T-helper 2 cell (primary cell): ENCODE measurements at regions not wholly inside any gene's neighbourhood (a gene's known extent, or its start where the extent isn't known, plus 50 kb on each side); places are given as distances from the start of the nearest gene placed in this dataset.
A peak's percentile ranks its signal among the peaks of the same experiment; 100 is the strongest.
"Not testable (repeated sequence)": the region's sequence is repeated elsewhere in the genome, so short reads cannot be mapped to it uniquely, and the experiment has no call there.

Source experiments
- DNase-seq, 5 experiments: peaks; one replicate each; pipeline versions ENCODE4 v3.0.0 to v3.0.0-alpha.2; 2012 to 2022

GRCh38 chr16:56011808-56012481 is 136.8 kb upstream of the CES5A start:
- no peak for DNase-seq

GRCh38 chr16:56005958-56006357 is 130.8 kb upstream of the CES5A start:
- DNase-seq = no peak

GRCh38 chr16:55999683-56000082 is 124.5 kb upstream of the CES5A start:
- no peak for DNase-seq

GRCh38 chr16:55993088-55993487 is 117.9 kb upstream of the CES5A start:
- DNase-seq = no peak

- DNase-seq = no peak
These were observed 117.4 kb upstream of the CES5A start for GRCh38 chr16:55992551-55992950.

GRCh38 chr16:55991843-55992242 is 116.7 kb upstream of the CES5A start:
- DNase-seq = no peak

- no peak for DNase-seq
These were observed 114.4 kb upstream of the CES5A start for GRCh38 chr16:55989569-55989907.

GRCh38 chr16:55988850-55989568 is 113.8 kb upstream of the CES5A start:
- DNase-seq = not testable (repeated sequence)

- no peak for DNase-seq
These were observed 112.8 kb upstream of the CES5A start for GRCh38 chr16:55988013-55988412.

GRCh38 chr16:55982597-55982996 is 107.4 kb upstream of the CES5A start:
- DNase-seq = no peak

- no peak for DNase-seq
These were observed 106.4 kb upstream of the CES5A start for GRCh38 chr16:55981557-55981956.

- no peak for DNase-seq
These were observed 101.6 kb upstream of the CES5A start for GRCh38 chr16:55976815-55977214.

- DNase-seq = no peak
These were observed 96.3 kb upstream of the CES5A start for GRCh38 chr16:55971447-55971846.

- no peak for DNase-seq
These were observed 93.0 kb upstream of the CES5A start for GRCh38 chr16:55968221-55968620.

GRCh38 chr16:55964923-55965475 is 89.8 kb upstream of the CES5A start:
- no peak for DNase-seq

GRCh38 chr16:55955845-55956244 is 80.7 kb upstream of the CES5A start:
- DNase-seq = no peak

GRCh38 chr16:55955424-55955823 is 80.3 kb upstream of the CES5A start:
- DNase-seq = no peak

GRCh38 chr16:55954906-55955305 is 79.7 kb upstream of the CES5A start:
- no peak for DNase-seq

- no peak for DNase-seq
These were observed 74.3 kb upstream of the CES5A start for GRCh38 chr16:55949518-55949917.

- DNase-seq = no peak
These were observed 73.1 kb upstream of the CES5A start for GRCh38 chr16:55948230-55948629.

- DNase-seq = no peak
These were observed 72.2 kb upstream of the CES5A start for GRCh38 chr16:55947366-55947765.

GRCh38 chr16:55944377-55944802 is 69.2 kb upstream of the CES5A start:
- peak in 4 of 5 experiments; percentile 12 to 29 (median 17) for DNase-seq

- DNase-seq = no peak
These were observed 68.1 kb upstream of the CES5A start for GRCh38 chr16:55943267-55943666.

- DNase-seq = no peak
These were observed 67.6 kb upstream of the CES5A start for GRCh38 chr16:55942821-55943220.
